Esophagus muscularis mucosa (tissue), 4 donors: ENCODE measurements at regions not wholly inside any gene's neighbourhood (a gene's known extent, or its start where the extent isn't known, plus 50 kb on each side); places are given as distances from the start of the nearest gene placed in this dataset.

Source experiments
- DNase-seq: peaks from one replicate; pipeline ENCODE4 v3.0.0-alpha.2; 2017; ENCODE audit errors: extremely low spot score
- H3K27ac ChIP-seq, 4 donors: fragments of 200-600 bp; sonication (generic); replicated peaks in 1 of 4; 1 replicate in 3 of 4; 2 replicates in 1 of 4; pipeline ENCODE4 v1.5.1; 2016 to 2019; ENCODE audit warnings: mild to moderate bottlenecking in 1 of 4
- H3K27me3 ChIP-seq, 4 donors: fragments of 200-600 bp; sonication (generic); one replicate each; pipeline versions ENCODE4 v1.5.1 to v1.6.0; 2016 to 2019
- H3K36me3 ChIP-seq, 4 donors: fragments of 200-600 bp; sonication (generic); one replicate each; pipeline ENCODE4 v1.5.1; 2016 to 2019
- H3K4me1 ChIP-seq, 4 donors: fragments of 200-600 bp; sonication (generic); one replicate each; pipeline ENCODE4 v1.5.1; 2016 to 2019
- H3K4me3 ChIP-seq, 4 donors: fragments of 200-600 bp; sonication (generic); 1 replicate in 2 of 4; 2 replicates in 2 of 4; pipeline ENCODE4 v1.5.1; 2016 to 2019; ENCODE audit warnings: mild to moderate bottlenecking in 4 of 4, moderate library complexity in 1 of 4
- H3K9me3 ChIP-seq, 4 donors: fragments of 200-600 bp; sonication (generic); 1 replicate in 3 of 4; 2 replicates in 1 of 4; pipeline ENCODE4 v1.5.1; 2016 to 2019
- CTCF ChIP-seq, 3 experiments: fragments of 200-600 bp in 2 of 3; fragments of 450-650 bp in 1 of 3; sonication (generic) in 2 of 3; IDR thresholded peaks; one replicate each; pipeline ENCODE4 v1.5.1; 2017 to 2019; ENCODE audit warnings: antibody characterized with exemption in 3 of 3, mild to moderate bottlenecking in 2 of 3, moderate library complexity in 1 of 3
- EP300 ChIP-seq: sonication (generic); formaldehyde crosslinking; IDR thresholded peaks from one replicate; pipeline ENCODE4 v1.6.1; 2017; ENCODE audit warnings: antibody characterized with exemption
- POLR2A ChIP-seq: fragments of 450-650 bp; IDR thresholded peaks from one replicate; pipeline ENCODE4 v1.6.1; 2017; ENCODE audit warnings: antibody characterized with exemption, moderate library complexity, mild to moderate bottlenecking, low read depth
- POLR2AphosphoS5 ChIP-seq, 2 donors: sonication (generic); formaldehyde crosslinking; IDR thresholded peaks; one replicate each; pipeline ENCODE4 v1.6.1; 2017; ENCODE audit warnings: antibody characterized with exemption in 2 of 2
- WGBS: methylation state at CpG from one replicate; pipeline ENCODE4 v1.1.5; 2018; 5-methylcytosine and 5-hydroxymethylcytosine counted together
- intact Hi-C: fragments of 100-400 bp; cut with DNase I; formaldehyde crosslinking; loops from one replicate; pipeline ENCODE4 v1.15.1; 2023

GRCh38 chr7:36038063-36038721 lies 114.9 kb upstream of the EEPD1 start:
- intact Hi-C loops, result no loop called here
- no peaks in the 10 kb centered on the region for H3K9me3 ChIP-seq
- WGBS, result 91% methylated on average over 7 of the region's 7 CpGs
- no peak for DNase-seq
- H3K4me3 ChIP-seq, result no peak overlapping the region
- peak overlapping the region in 1 of 4 donors; percentile 25 for H3K27ac ChIP-seq
- no peaks in the 10 kb centered on the region for H3K36me3 ChIP-seq
- TF ChIP-seq POLR2AphosphoS5 (IDR thresholded peaks at IDR 0.05), result no peak
- no peak for TF ChIP-seq EP300
- TF ChIP-seq POLR2A, result no peak
- no peak for TF ChIP-seq CTCF (IDR thresholded peaks at IDR 0.05)
- H3K27me3 ChIP-seq, result no peaks in the 10 kb centered on the region
- peaks cover 12 to 29% (median 21%) of the 10 kb centered on the region in 4 donors for H3K4me1 ChIP-seq

- Histone ChIP-seq H3K27me3 (no peaks in the 10 kb centered on the region), H3K9me3 (no peaks in the 10 kb centered on the region), H3K36me3 (no peaks in the 10 kb centered on the region), H3K27ac (no peak overlapping the region), H3K4me1 (peaks cover 15 to 29% (median 21%) of the 10 kb centered on the region in 4 donors), H3K4me3 (no peak overlapping the region)
- DNase-seq, result no peak
- no peak for TF ChIP-seq EP300
- WGBS, result 87% methylated on average over 11 of the region's 11 CpGs
- intact Hi-C loops, result no loop called here
These were observed 113.8 kb upstream of the EEPD1 start for GRCh38 chr7:36039243-36039642.

- Histone ChIP-seq H3K36me3 (no peaks in the 10 kb centered on the region), H3K4me3 (no peak overlapping the region), H3K9me3 (no peaks in the 10 kb centered on the region), H3K27me3 (no peaks in the 10 kb centered on the region), H3K4me1 (peaks cover 20 to 29% (median 26%) of the 10 kb centered on the region in 4 donors), H3K27ac (no peak overlapping the region)
- TF ChIP-seq POLR2A (no peak), EP300 (no peak), CTCF (IDR thresholded peaks at IDR 0.05) (no peak), POLR2AphosphoS5 (IDR thresholded peaks at IDR 0.05) (no peak)
- no peak for DNase-seq
- intact Hi-C loops, result no loop called here
- 83% methylated on average over 3 of the region's 3 CpGs for WGBS
These were observed 113.4 kb upstream of the EEPD1 start for GRCh38 chr7:36039671-36040070.

GRCh38 chr7:36040679-36041078 lies 112.4 kb upstream of the EEPD1 start:
- H3K4me1 ChIP-seq, result peaks cover 22 to 33% (median 29%) of the 10 kb centered on the region in 4 donors
- 78% methylated on average over 3 of the region's 3 CpGs for WGBS

More at GRCh38 chr7:36040679-36041078, 112.4 kb upstream of the EEPD1 start:
- H3K27me3 ChIP-seq, result no peaks in the 10 kb centered on the region
- H3K36me3 ChIP-seq, result no peaks in the 10 kb centered on the region
- no peak overlapping the region for H3K4me3 ChIP-seq
- DNase-seq, result no peak
- H3K9me3 ChIP-seq, result no peaks in the 10 kb centered on the region
- no peak overlapping the region for H3K27ac ChIP-seq
- intact Hi-C loops, result no loop called here
- TF ChIP-seq CTCF (IDR thresholded peaks at IDR 0.05) (no peak), POLR2A (no peak), EP300 (no peak), POLR2AphosphoS5 (IDR thresholded peaks at IDR 0.05) (no peak)
